HG02885 (cell line): ENCODE measurements at regions not wholly inside any gene's neighbourhood (a gene's known extent, or its start where the extent isn't known, plus 50 kb on each side); places are given as distances from the start of the nearest gene placed in this dataset.

Experiments used
- ATAC-seq: cut with Tn5 transposase; IDR thresholded peaks from one replicate; pipeline ENCODE4 v1.9.1; 2021; ENCODE audit warnings: mild to moderate bottlenecking; ENCODE audit not compliant: unreplicated experiment, poor library complexity

- no peak for ATAC-seq
Observed at GRCh38 chr16:86103320-86103719, 204.4 kb downstream of the IRF8 start.

DNA sequence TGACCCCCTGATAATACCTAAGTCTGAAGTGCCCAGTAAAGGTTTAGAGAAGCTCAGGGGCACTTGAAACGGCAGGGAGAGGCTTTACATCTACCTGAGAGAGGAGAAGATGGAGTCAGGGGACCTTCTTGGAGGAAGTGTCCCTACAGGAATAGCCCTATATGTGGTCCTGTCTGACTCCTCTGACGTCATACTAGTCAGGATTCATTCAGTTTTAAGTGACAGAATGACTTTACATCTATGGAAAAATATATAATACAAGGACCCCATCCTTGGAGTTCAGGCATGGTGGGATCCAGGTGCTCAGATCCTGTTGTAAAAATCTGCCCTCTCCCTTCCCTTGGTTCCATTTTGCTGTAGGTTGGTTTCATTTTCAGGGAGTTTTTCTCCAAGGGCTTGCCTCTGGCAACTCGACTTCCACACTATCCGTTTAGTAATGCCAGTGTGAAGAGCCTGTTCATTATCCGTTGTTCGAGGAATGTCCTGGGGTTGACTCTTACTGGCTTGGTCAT lies 205.6 kb downstream of the IRF8 start:
- no peak for ATAC-seq

DNA sequence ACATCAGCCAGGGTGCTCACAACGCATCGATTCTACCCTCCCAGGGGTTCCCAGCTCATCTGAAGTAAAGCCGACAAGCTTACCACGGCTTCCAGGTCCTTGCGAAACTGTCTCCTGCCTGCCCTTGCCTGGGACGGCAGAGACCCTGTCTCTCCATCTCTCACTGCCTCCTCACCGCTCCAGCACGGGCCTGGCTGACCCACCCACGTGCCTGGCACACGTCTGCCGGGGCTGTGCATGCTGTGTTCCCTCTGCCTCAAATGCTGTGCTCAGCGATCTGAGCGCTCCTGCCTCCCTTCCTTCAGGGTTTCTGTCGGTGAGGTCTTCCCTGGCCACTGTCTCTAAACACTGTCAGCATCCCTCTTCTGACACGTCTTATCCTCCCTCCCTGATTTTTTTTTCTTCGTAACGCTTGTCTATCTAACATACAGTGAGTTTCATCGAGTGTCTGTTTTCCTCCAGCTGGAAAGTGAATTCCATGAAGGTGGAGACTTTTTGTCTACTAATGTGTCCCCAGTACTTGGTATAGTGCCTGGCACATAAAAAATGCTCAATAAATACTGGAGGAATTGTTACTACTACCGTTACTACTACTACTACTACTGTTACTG lies 208.4 kb downstream of the IRF8 start:
- ATAC-seq, result no peak

GRCh38 chr16:86108062-86108461 lies 209.1 kb downstream of the IRF8 start:
- no peak for ATAC-seq

DNA sequence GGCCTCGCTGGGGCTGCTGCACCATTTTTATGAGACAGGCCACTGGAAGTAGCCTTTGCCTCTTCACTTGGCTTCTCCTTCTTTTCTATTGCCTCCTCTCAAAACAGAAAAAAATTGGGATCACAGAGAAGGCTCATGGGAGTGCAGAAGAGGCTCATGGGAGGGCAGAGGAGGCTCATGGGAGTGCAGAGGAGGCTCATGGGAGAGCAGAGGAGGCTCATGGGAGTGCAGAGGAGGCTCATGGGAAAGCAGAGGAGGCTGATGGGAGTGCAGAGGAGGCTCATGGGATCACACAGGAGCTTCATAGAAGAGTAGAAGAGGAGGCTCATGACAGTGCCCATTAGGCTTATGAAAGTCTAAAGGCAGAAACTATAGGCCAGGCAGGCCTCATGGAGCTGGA lies 211.2 kb downstream of the IRF8 start:
- no peak for ATAC-seq

- ATAC-seq, result no peak
Observed at GRCh38 chr16:86110726-86111125, 211.8 kb downstream of the IRF8 start.

DNA sequence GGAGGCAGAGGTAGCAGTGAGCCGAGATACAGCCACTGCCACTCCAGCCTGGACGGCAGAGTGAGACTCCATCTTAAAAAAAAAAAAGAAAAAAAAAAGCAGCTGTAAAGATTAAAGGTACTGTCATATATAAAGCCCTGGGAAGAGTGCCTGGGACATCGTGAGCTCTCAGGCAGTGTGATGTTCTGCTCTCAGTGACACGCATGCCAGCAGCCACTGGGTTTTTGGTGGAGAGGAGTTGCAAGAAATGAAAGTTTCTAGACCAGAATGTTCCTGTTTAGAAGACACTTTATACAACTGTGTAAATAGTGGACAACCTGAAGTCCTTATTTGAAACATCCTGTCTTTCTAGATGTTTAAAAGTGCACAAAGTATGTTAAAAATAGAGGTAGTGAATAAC lies 213.2 kb downstream of the IRF8 start:
- no peak for ATAC-seq

DNA sequence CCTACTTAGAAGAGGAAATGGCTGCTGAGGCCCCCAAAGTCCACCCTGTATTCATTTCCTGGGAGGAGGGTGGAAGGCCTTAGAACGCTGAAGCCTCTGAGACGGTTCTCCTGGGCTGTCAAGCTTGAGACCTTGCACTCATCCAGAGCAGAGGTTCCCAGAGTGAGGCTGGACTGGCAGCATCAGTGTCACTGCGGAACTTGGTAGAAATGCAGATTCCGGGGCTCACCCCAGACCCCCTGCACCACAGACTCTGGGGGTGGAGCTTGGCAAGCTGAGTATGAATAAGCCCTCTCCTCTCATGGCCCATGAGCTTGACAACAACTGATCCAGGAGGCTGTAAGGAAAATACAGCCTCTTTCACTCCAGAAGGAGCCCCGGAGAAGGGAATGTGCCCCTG lies 218.3 kb downstream of the IRF8 start:
- no peak for ATAC-seq

- ATAC-seq, result no peak
Observed at GRCh38 chr16:86117756-86118155, 218.8 kb downstream of the IRF8 start.

- ATAC-seq, result no peak
Observed at GRCh38 chr16:86118467-86119307, 219.7 kb downstream of the IRF8 start.

- no peak for ATAC-seq
Observed at GRCh38 chr16:86120201-86121192, 221.5 kb downstream of the IRF8 start.

DNA sequence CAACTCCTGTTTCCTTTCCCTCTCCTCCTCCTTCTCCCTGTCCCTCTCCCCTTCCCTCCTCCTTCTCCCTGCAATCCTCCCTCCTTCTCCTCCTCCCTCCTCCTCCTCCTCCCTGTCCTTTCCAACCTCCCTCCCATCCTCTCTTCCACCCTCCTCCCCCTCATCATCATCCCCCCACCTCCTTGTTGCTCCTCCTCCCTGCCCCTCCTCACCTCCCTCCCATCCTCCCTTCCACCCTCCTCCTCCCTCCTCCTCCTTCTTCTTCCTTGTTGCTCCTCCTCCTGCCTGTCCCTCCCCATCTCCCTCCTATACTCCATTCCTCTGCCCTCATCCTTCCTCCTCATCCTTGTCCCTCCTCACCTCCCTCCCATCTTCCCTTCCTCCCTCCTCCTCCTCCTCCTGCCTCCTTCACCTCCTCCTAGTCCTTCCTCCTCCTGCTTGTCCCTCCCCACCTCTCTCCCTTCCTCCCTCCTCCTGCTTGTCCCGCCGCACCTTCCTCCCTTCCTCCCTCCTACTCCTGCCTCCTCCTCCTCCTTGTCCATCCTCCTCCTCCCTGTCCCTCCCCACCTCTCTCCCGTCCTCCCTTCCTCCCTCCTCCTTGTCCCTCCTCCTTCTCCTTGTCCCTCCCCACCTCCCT lies 222.5 kb downstream of the IRF8 start:
- ATAC-seq, result no peak

DNA sequence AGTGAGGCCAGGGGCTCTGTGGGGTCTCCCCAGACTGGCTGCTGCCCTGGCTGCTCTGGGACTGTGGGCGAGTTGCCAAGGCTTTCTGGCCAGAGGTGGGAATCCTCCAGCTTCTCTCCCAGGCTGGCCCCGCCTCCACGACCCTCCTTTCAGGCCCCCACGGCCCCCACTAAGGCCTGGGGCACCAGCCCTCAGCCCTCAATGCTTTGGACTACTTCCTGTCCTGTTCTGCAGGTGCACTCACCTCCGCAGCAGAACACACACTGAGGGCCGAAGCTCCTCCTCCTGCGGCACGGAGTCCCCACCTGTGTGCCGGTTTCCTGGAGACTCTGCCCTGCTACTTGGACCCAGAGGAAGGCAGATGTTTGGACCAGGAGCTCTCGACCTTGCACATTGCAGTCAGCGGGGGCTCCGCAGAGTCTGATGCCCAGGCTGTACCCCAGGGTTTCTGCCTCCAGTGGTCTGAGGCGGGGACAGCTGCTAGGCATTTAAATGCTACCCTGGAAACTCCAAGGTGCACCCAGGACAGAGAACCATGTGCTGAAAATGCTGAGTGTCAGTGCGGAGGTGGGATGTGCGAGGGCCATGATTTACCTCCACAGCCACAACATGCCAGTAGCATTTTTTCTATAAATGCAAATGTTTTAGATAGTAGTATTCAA lies 223.8 kb downstream of the IRF8 start:
- no peak for ATAC-seq

- ATAC-seq, result no peak
Observed at GRCh38 chr16:86124321-86124720, 225.4 kb downstream of the IRF8 start.

- no peak for ATAC-seq
Observed at GRCh38 chr16:86126891-86127290, 227.9 kb downstream of the IRF8 start.

DNA sequence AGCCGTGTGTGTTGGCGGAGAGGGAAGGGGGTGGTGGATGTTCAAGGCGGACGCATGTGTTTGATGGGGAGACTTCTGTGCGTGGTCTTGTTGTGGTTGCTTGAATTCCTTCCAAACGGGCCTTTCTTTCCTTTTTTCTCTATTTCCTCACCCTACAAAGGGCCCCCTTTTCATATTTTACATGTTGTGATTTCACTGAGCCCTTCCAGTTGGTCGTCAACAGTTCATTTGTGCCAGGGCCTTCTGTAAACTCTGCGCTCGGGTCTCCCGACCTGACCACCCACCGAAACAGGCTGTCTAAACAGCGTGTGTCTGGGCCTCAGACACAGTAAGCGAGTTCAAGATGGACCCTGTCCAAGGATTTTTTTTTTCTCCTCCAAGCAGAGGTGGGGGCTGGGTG lies 228.4 kb downstream of the IRF8 start:
- ATAC-seq, result no peak

DNA sequence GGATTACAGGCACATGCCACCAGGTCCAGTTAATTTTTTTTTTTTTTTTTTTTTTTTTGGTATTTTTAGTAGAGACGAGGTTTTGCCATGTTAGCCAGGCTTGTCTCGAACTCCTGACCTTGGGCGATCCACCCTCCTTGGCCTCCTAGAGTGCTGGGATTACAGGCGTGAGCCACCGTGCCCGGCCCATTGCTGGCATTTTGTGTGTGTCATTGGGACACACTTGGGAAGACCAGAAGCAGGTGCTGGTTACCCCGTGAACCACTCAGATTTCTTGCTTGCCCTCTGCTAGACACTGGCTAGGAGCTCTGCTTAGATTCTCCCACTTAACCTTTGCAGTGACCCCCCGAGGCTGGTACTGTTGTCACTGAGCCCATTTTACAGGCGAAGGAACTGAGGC lies 229.3 kb downstream of the IRF8 start:
- ATAC-seq, result no peak

DNA sequence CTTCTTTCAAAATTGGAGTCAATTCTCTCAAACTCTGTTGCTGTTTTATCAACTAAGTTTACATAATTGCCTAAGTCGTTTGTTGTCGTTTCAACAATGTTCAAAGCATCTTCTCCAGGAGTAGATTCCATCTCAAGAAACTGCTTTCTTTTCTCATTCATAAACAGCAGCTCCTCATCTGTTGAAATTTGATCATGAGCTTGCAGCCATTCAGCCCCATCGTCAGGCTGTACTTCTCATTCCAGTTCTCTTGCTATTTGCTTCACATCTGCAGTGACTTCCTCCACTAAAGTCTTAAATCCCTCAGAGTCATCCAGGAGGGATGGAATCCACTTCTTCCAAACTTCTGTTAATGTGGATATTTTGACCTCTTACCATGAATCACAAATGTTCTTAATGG lies 230.6 kb downstream of the IRF8 start:
- no peak for ATAC-seq

- no peak for ATAC-seq
Observed at GRCh38 chr16:86133377-86133776, 234.4 kb downstream of the IRF8 start.
